Keratinocyte (primary cell): ENCODE measurements at regions not wholly inside any gene's neighbourhood (a gene's known extent, or its start where the extent isn't known, plus 50 kb on each side); places are given as distances from the start of the nearest gene placed in this dataset.

Experiments
- DNase-seq: peaks from one replicate; pipeline ENCODE4 v3.0.0-alpha.2; 2011; ENCODE audit warnings: low read depth, missing footprints, low spot score
- FAIRE-seq: peaks from 2 replicates; lab custom pipeline; 2011; peaks lifted over from hg19 to GRCh38; lab: Jason Lieb, UNC
- H2AFZ ChIP-seq: 2 replicates; pipeline ENCODE4 v1.6.0; 2012; ENCODE audit warnings: low read length, control low read depth, inconsistent platforms; ENCODE audit not compliant: control insufficient read depth
- H3K27ac ChIP-seq: 2 replicates; pipeline ENCODE4 v1.5.1; 2011; ENCODE audit warnings: low read length; ENCODE audit not compliant: control insufficient read depth, insufficient read depth
- H3K27me3 ChIP-seq: 3 replicates; pipeline ENCODE4 v1.6.0; 2011; ENCODE audit warnings: low read length; ENCODE audit not compliant: control insufficient read depth, insufficient read depth; ENCODE audit errors: extremely low read depth
- H3K36me3 ChIP-seq, 2 experiments: 2 replicates in 1 of 2; 3 replicates in 1 of 2; pipeline ENCODE4 v1.5.1; 2011; ENCODE audit warnings: low read length in 2 of 2, mild to moderate bottlenecking in 1 of 2; ENCODE audit not compliant: control insufficient read depth in 2 of 2, insufficient read depth in 2 of 2; ENCODE audit errors: extremely low read depth in 1 of 2
- H3K4me1 ChIP-seq: 3 replicates; pipeline ENCODE4 v1.5.1; 2011; ENCODE audit warnings: low read length; ENCODE audit not compliant: control insufficient read depth, insufficient read depth; ENCODE audit errors: extremely low read depth
- H3K4me2 ChIP-seq: 3 replicates; pipeline ENCODE4 v1.6.0; 2011; ENCODE audit warnings: low read depth, low read length; ENCODE audit not compliant: control insufficient read depth, insufficient read depth; ENCODE audit errors: extremely low read depth
- H3K4me3 ChIP-seq, 3 experiments: fragments of 200-600 bp in 1 of 3; sonication (generic) in 1 of 3; 2 replicates in 2 of 3; 3 replicates in 1 of 3; pipeline ENCODE4 v1.5.1; 2011 to 2016; ENCODE audit warnings: low read length in 3 of 3, mild to moderate bottlenecking in 3 of 3, control low read depth in 2 of 3, inconsistent platforms in 1 of 3, low read depth in 1 of 3, mixed read lengths in 1 of 3, mixed run types in 1 of 3, moderate library complexity in 1 of 3; ENCODE audit not compliant: control insufficient read depth in 2 of 3, insufficient read depth in 2 of 3; ENCODE audit errors: extremely low read depth in 1 of 3
- H3K79me2 ChIP-seq: 2 replicates; pipeline ENCODE4 v1.6.0; 2012; ENCODE audit warnings: low read length; ENCODE audit not compliant: control insufficient read depth, insufficient read depth
- H3K9ac ChIP-seq: 3 replicates; pipeline ENCODE4 v1.6.0; 2011; ENCODE audit warnings: low read length; ENCODE audit not compliant: control insufficient read depth, insufficient read depth; ENCODE audit errors: extremely low read depth
- H3K9me1 ChIP-seq: 3 replicates; pipeline ENCODE4 v1.6.0; 2011; ENCODE audit warnings: low read length; ENCODE audit not compliant: control insufficient read depth, insufficient read depth; ENCODE audit errors: extremely low read depth
- H3K9me3 ChIP-seq: 2 replicates; pipeline ENCODE4 v1.5.1; 2012; ENCODE audit warnings: low read depth, low read length; ENCODE audit not compliant: control insufficient read depth
- H4K20me1 ChIP-seq: 3 replicates; pipeline ENCODE4 v1.6.0; 2011; ENCODE audit warnings: low read length; ENCODE audit not compliant: control insufficient read depth, insufficient read depth; ENCODE audit errors: extremely low read depth
- CTCF ChIP-seq, 3 experiments: IDR thresholded peaks in 1 of 3; conservative IDR thresholded peaks in 1 of 3; optimal IDR thresholded peaks in 1 of 3; 2 replicates in 2 of 3; 3 replicates in 1 of 3; pipeline versions ENCODE3 to v1.5.1; 2011; ENCODE audit warnings: low read length in 3 of 3, mild to moderate bottlenecking in 3 of 3, moderate library complexity in 2 of 3, control low read depth in 1 of 3, inconsistent platforms in 1 of 3; ENCODE audit not compliant: insufficient read depth in 2 of 3; ENCODE audit errors: extremely low read depth in 1 of 3
- EZH2 ChIP-seq: IDR thresholded peaks from one replicate; pipeline ENCODE4 v1.6.1; 2012; ENCODE audit warnings: inconsistent platforms, mild to moderate bottlenecking, low read length, moderate library complexity
- dilution Hi-C: fragments of 300-500 bp; cut with MboI; formaldehyde crosslinking; loops from one replicate; pipeline ENCODE4 v1.7.0; 2020; ENCODE audit warnings: low sequenced_read_pairs; ENCODE audit not compliant: extremely low pct_ligation_motif_present

- Histone ChIP-seq H3K79me2 (no peaks in the 10 kb centered on the region), H3K9ac (no peak overlapping the region), H3K9me3 (no peaks in the 10 kb centered on the region), H3K4me2 (no peak overlapping the region), H3K4me3 (no peak overlapping the region), H3K4me1 (no peaks in the 10 kb centered on the region), H3K36me3 (no peaks in the 10 kb centered on the region), H3K9me1 (no peaks in the 10 kb centered on the region), H2AFZ (no peak overlapping the region), H3K27ac (no peak overlapping the region), H3K27me3 (no peaks in the 10 kb centered on the region), H4K20me1 (no peaks in the 10 kb centered on the region)
- dilution Hi-C loops: no loop called here
- no peak for DNase-seq
- TF ChIP-seq CTCF (optimal IDR thresholded peaks at IDR 0.05 in 1 of 3, IDR thresholded peaks at IDR 0.05 in 1 of 3, conservative IDR thresholded peaks at IDR 0.05 in 1 of 3; ENCODE audit: extremely low read depth in 1 of 3, insufficient read depth in 2 of 3, low read length in 3 of 3): no peak
- FAIRE-seq: no peak
Measured at GRCh38 chr7:136179154-136179553, 202.0 kb upstream of the MTPN start.

DNA sequence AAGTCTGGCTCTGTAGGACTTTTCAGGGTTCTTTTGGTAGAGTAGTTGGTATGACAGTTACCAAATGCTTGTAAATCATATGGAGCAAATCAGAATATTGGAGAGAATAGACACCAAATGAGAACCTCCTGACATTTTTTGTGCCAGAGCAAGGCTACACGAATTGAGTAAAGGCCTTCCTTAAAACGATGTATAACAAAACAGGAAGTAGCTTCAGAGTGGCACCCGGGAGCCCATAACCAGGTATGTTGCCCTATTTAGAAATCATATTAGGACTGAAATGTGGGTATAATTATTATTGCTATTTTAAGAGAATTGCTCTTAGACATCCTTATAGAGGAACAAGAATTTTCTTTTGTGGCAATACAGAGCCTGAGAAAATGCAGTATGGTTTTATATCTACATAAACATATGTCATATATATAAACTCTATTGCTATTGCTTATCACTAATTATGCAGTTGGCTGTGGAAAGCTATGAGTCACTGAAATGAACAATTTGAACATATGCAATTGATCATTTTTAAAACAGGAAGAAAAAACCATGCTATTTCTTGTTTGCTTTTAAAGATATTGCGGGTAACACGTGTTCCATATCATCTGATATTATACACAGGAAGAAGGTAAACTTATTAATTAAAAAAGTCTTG lies 197.4 kb upstream of the MTPN start:
- Histone ChIP-seq H3K79me2 (no peaks in the 10 kb centered on the region), H3K9me3 (no peaks in the 10 kb centered on the region), H3K4me3 (no peak overlapping the region), H3K4me2 (no peak overlapping the region), H3K27ac (no peak overlapping the region), H2AFZ (no peak overlapping the region), H3K27me3 (no peaks in the 10 kb centered on the region), H3K9ac (no peak overlapping the region), H3K4me1 (no peaks in the 10 kb centered on the region), H4K20me1 (no peaks in the 10 kb centered on the region), H3K36me3 (no peaks in the 10 kb centered on the region), H3K9me1 (no peaks in the 10 kb centered on the region)
- TF ChIP-seq CTCF (optimal IDR thresholded peaks at IDR 0.05 in 1 of 3, IDR thresholded peaks at IDR 0.05 in 1 of 3, conservative IDR thresholded peaks at IDR 0.05 in 1 of 3; ENCODE audit: extremely low read depth in 1 of 3, insufficient read depth in 2 of 3, low read length in 3 of 3) (no peak), EZH2 (no peak)
- dilution Hi-C loops: no loop called here
- FAIRE-seq: no peak
- no peak for DNase-seq
